ENCODE measurements at regions not wholly inside any gene's neighbourhood (a gene's known extent, or its start where the extent isn't known, plus 50 kb on each side); places are given as distances from the start of the nearest gene placed in this dataset.

- ChIA-PET CTCF (no interaction called here), RAD21 (ENCODE audit: unreplicated experiment) (no interaction called here), POLR2A (interaction anchor here (0.6 kb wide), 1 partner anchor 63 kb away, joined by 3 read pairs; no protein-coding TSS in a partner anchor), SMC1A (ENCODE audit: uncharacterized antibody, unreplicated experiment) (interaction anchor here (0.9 kb wide), 1 partner anchor 9 kb away, joined by 3 read pairs; no protein-coding TSS in a partner anchor)
- TF ChIP-seq E2F4 (IDR thresholded peaks at IDR 0.05; ENCODE audit: low read depth, low read length): no peak
- H3K36me3 ChIP-seq (ENCODE audit: control insufficient read depth in 2 of 2, insufficient read depth in 2 of 2, low read length in 1 of 2): no peaks in the 10 kb centered on the region
- H3K9ac ChIP-seq (ENCODE audit: control insufficient read depth, insufficient read depth, low read length): no peak overlapping the region
- H4K20me1 ChIP-seq (ENCODE audit: control insufficient read depth, insufficient read depth): no peaks in the 10 kb centered on the region
- H3K4me3 ChIP-seq: no peak overlapping the region
- no peak overlapping the region for H3K27ac ChIP-seq (ENCODE audit: control insufficient read depth, insufficient read depth)
- ATAC-seq (no peak), DNase-seq (ENCODE audit: low read depth, low spot score) (no peak), FAIRE-seq (no peak)
- no peaks in the 10 kb centered on the region for H3K27me3 ChIP-seq (replicated peaks in 1 of 2; ENCODE audit: control insufficient read depth in 2 of 2, insufficient read depth in 2 of 2, low read length in 1 of 2)
- no TSS peak for BruUV-seq (replicated peaks)
- H3K9me3 ChIP-seq (replicated peaks; ENCODE audit: control insufficient read depth, insufficient read depth, low read length): no peaks in the 10 kb centered on the region
- H2AFZ ChIP-seq (ENCODE audit: control insufficient read depth, low read depth, low read length): no peak overlapping the region
- H3K79me2 ChIP-seq (ENCODE audit: control insufficient read depth, insufficient read depth, low read length): no peaks in the 10 kb centered on the region
- 50% methylated on average over 4 of the region's 4 CpGs for WGBS (ENCODE audit: insufficient coverage, insufficient replicate concordance, low lambda C conversion rate, missing lambda C conversion rate)
- in situ Hi-C loops (cut with MboI): no loop called here
- no peak overlapping the region for H3K4me2 ChIP-seq (ENCODE audit: control insufficient read depth, insufficient read depth)
- H3K4me1 ChIP-seq (ENCODE audit: control insufficient read depth, insufficient read depth, low read length): peaks cover 10% of the 10 kb centered on the region
- intact Hi-C loops (cut with micrococcal nuclease; ENCODE audit: unreplicated experiment): no loop called here
These were observed 78.9 kb upstream of the MROH9 start for GRCh38 chr1:170856455-170856854.

GRCh38 chr1:170857955-170858354, 77.4 kb upstream of the MROH9 start:
- BruUV-seq (replicated peaks): no TSS peak
- peaks cover 8% of the 10 kb centered on the region for H3K4me1 ChIP-seq (ENCODE audit: control insufficient read depth, insufficient read depth, low read length)
- H3K27me3 ChIP-seq (replicated peaks in 1 of 2; ENCODE audit: control insufficient read depth in 2 of 2, insufficient read depth in 2 of 2, low read length in 1 of 2): no peaks in the 10 kb centered on the region
- ChIA-PET CTCF (interaction anchor here (0.5 to 0.7 kb wide), 3 partner anchors 73 to 352 kb away, joined by 3 to 5 read pairs (median 3); no protein-coding TSS in a partner anchor), POLR2A (interaction anchor here (0.6 kb wide), 1 partner anchor 1077 kb away, joined by 5 read pairs; no protein-coding TSS in a partner anchor), RAD21 (ENCODE audit: unreplicated experiment) (no interaction called here), SMC1A (ENCODE audit: uncharacterized antibody, unreplicated experiment) (interaction anchor here (0.6 to 1.4 kb wide), 5 partner anchors 11 to 847 kb away, joined by 3 to 4 read pairs (median 3); no protein-coding TSS in a partner anchor)
- no peaks in the 10 kb centered on the region for H3K36me3 ChIP-seq (ENCODE audit: control insufficient read depth in 2 of 2, insufficient read depth in 2 of 2, low read length in 1 of 2)
- in situ Hi-C loops (cut with MboI): no loop called here
- H2AFZ ChIP-seq (ENCODE audit: control insufficient read depth, low read depth, low read length): no peak overlapping the region
- no peak for FAIRE-seq
- ATAC-seq: no peak
- no peaks in the 10 kb centered on the region for H4K20me1 ChIP-seq (ENCODE audit: control insufficient read depth, insufficient read depth)
- no peak overlapping the region for H3K27ac ChIP-seq (ENCODE audit: control insufficient read depth, insufficient read depth)
- H3K4me3 ChIP-seq: no peak overlapping the region
- no peaks in the 10 kb centered on the region for H3K9me3 ChIP-seq (replicated peaks; ENCODE audit: control insufficient read depth, insufficient read depth, low read length)
- no peak overlapping the region for H3K4me2 ChIP-seq (ENCODE audit: control insufficient read depth, insufficient read depth)
- H3K79me2 ChIP-seq (ENCODE audit: control insufficient read depth, insufficient read depth, low read length): no peaks in the 10 kb centered on the region
- no peak for DNase-seq (ENCODE audit: low read depth, low spot score)
- H3K9ac ChIP-seq (ENCODE audit: control insufficient read depth, insufficient read depth, low read length): no peak overlapping the region
- intact Hi-C loops (cut with micrococcal nuclease; ENCODE audit: unreplicated experiment): no loop called here
- TF ChIP-seq RB1 (IDR thresholded peaks at IDR 0.05; ENCODE audit: borderline replicate concordance) (no peak), ZNF217 (IDR thresholded peaks at IDR 0.05) (no peak), POLR2AphosphoS2 (IDR thresholded peaks at IDR 0.05; ENCODE audit: low read depth, low read length) (no peak), BHLHE40 (IDR thresholded peaks at IDR 0.05; ENCODE audit: borderline replicate concordance in 1 of 2, low read depth in 2 of 2, low read length in 1 of 2) (no peak), ZBTB11 (CRISPR knock-in tag; IDR thresholded peaks at IDR 0.05) (no peak), ZNF207 (IDR thresholded peaks at IDR 0.05; ENCODE audit: borderline replicate concordance) (no peak), BRCA1 (IDR thresholded peaks at IDR 0.05; ENCODE audit: low read depth, low read length) (no peak), ATF2 (IDR thresholded peaks at IDR 0.05; ENCODE audit: low read length) (no peak), SIN3A (IDR thresholded peaks at IDR 0.05; ENCODE audit: low read depth, low read length) (no peak)
